HEK293 (cell line): ENCODE measurements at regions not wholly inside any gene's neighbourhood (a gene's known extent, or its start where the extent isn't known, plus 50 kb on each side); places are given as distances from the start of the nearest gene placed in this dataset.

ENCODE experiments used
- CTCF ChIA-PET: fragments of 350-600 bp; formaldehyde crosslinking; extraction: SDS; loops from one replicate; lab custom pipeline; 2021; ENCODE audit warnings: antibody characterized with exemption; lab: Yijun Ruan, JAX
- POLR2A ChIA-PET: fragments of 300-600 bp; formaldehyde crosslinking; extraction: SDS; loops from one replicate; lab custom pipeline; 2020; ENCODE audit warnings: antibody characterized with exemption, inconsistent platforms; lab: Yijun Ruan, JAX
- H3K27ac ChIP-seq: fragments of 200-500 bp; sonication (Bioruptor generic); 2 replicates; pipeline ENCODE4 v1.5.1; 2014; ENCODE audit warnings: low read depth, low read length, control low read depth, inconsistent platforms; ENCODE audit errors: extremely low read depth
- H3K36me3 ChIP-seq, 2 experiments: fragments of 200-500 bp in 1 of 2; sonication (Bioruptor generic) in 1 of 2; 1 replicate in 1 of 2; 2 replicates in 1 of 2; pipeline ENCODE4 v1.5.1; 2014 to 2017; ENCODE audit warnings: inconsistent platforms in 2 of 2, low read length in 2 of 2; ENCODE audit not compliant: control insufficient read depth in 2 of 2, insufficient read depth in 1 of 2
- H3K4me1 ChIP-seq: fragments of 200-500 bp; sonication (Bioruptor generic); 2 replicates; pipeline ENCODE4 v1.5.1; 2014; ENCODE audit warnings: mild to moderate bottlenecking, low read length, inconsistent platforms; ENCODE audit not compliant: control insufficient read depth, insufficient read depth
- H3K4me3 ChIP-seq: 2 replicates; pipeline ENCODE4 v1.5.1; 2011; ENCODE audit warnings: low read depth, mild to moderate bottlenecking, control low read depth, low read length, moderate library complexity
- H3K9me3 ChIP-seq: fragments of 200-500 bp; sonication (Bioruptor generic); 2 replicates; pipeline ENCODE4 v1.5.1; 2014; ENCODE audit warnings: low read depth, low read length, inconsistent platforms; ENCODE audit not compliant: control insufficient read depth, insufficient read depth
- GLI4 ChIP-seq: fragments of 450-650 bp; formaldehyde crosslinking; IDR thresholded peaks from 2 replicates; pipeline ENCODE4 v1.5.1; 2016; ENCODE audit warnings: missing biosample characterization, missing genetic modification characterization
- SP2 ChIP-seq: fragments of 450-650 bp; formaldehyde crosslinking; IDR thresholded peaks from 2 replicates; pipeline ENCODE4 v1.5.1; 2016; ENCODE audit warnings: missing biosample characterization, missing genetic modification characterization
- TCF7L2 ChIP-seq: IDR thresholded peaks from 2 replicates; pipeline ENCODE4 v1.6.1; 2011; ENCODE audit warnings: low read depth, mild to moderate bottlenecking, inconsistent platforms, low read length, moderate library complexity, borderline replicate concordance
- ZFP3 ChIP-seq: fragments of 450-650 bp; formaldehyde crosslinking; IDR thresholded peaks from 2 replicates; pipeline ENCODE4 v1.5.1; 2016; ENCODE audit warnings: low read depth, missing biosample characterization, missing genetic modification characterization
- ZNF10 ChIP-seq: fragments of 450-650 bp; formaldehyde crosslinking; IDR thresholded peaks from 2 replicates; pipeline ENCODE4 v1.5.1; 2017; ENCODE audit warnings: missing biosample characterization, missing genetic modification characterization
- ZNF302 ChIP-seq: fragments of 450-650 bp; formaldehyde crosslinking; IDR thresholded peaks from 2 replicates; pipeline ENCODE4 v1.5.1; 2016; ENCODE audit warnings: missing biosample characterization, missing genetic modification characterization, low read depth
- ZNF394 ChIP-seq: fragments of 450-650 bp; formaldehyde crosslinking; IDR thresholded peaks from 2 replicates; pipeline ENCODE4 v1.5.1; 2016; ENCODE audit warnings: missing biosample characterization, missing genetic modification characterization, mild to moderate bottlenecking, moderate library complexity, borderline replicate concordance
- ZNF416 ChIP-seq: fragments of 450-650 bp; formaldehyde crosslinking; IDR thresholded peaks from 2 replicates; pipeline ENCODE4 v1.5.1; 2016; ENCODE audit warnings: missing biosample characterization, missing genetic modification characterization
- ZNF423 ChIP-seq: fragments of 450-650 bp; formaldehyde crosslinking; IDR thresholded peaks from 2 replicates; pipeline ENCODE4 v1.5.1; 2016; ENCODE audit warnings: missing biosample characterization, missing genetic modification characterization
- ZNF473 ChIP-seq: fragments of 450-650 bp; formaldehyde crosslinking; IDR thresholded peaks from 2 replicates; pipeline ENCODE4 v1.5.1; 2017; ENCODE audit warnings: missing biosample characterization, missing genetic modification characterization
- ZNF514 ChIP-seq: fragments of 450-650 bp; formaldehyde crosslinking; IDR thresholded peaks from 2 replicates; pipeline ENCODE4 v1.5.1; 2016; ENCODE audit warnings: missing biosample characterization, missing genetic modification characterization
- ZNF529 ChIP-seq: fragments of 450-650 bp; formaldehyde crosslinking; IDR thresholded peaks from 2 replicates; pipeline ENCODE4 v1.5.1; 2017; ENCODE audit warnings: missing genetic modification characterization, missing biosample characterization; ENCODE audit not compliant: insufficient replicate concordance
- ZNF571 ChIP-seq: fragments of 450-650 bp; formaldehyde crosslinking; IDR thresholded peaks from 2 replicates; pipeline ENCODE4 v1.5.0; 2017; ENCODE audit warnings: missing biosample characterization, missing genetic modification characterization
- ZNF596 ChIP-seq: fragments of 450-650 bp; IDR thresholded peaks from 2 replicates; pipeline ENCODE4 v1.5.0; 2018; ENCODE audit warnings: missing biosample characterization, mild to moderate bottlenecking, missing genetic modification characterization, moderate library complexity
- ZNF707 ChIP-seq: fragments of 450-650 bp; formaldehyde crosslinking; IDR thresholded peaks from 2 replicates; pipeline ENCODE4 v1.5.1; 2016; ENCODE audit warnings: missing biosample characterization, missing genetic modification characterization
- ZNF768 ChIP-seq: fragments of 450-650 bp; formaldehyde crosslinking; IDR thresholded peaks from 2 replicates; pipeline ENCODE4 v1.5.1; 2018; ENCODE audit warnings: missing biosample characterization, mild to moderate bottlenecking, missing genetic modification characterization
- ZNF776 ChIP-seq: fragments of 450-650 bp; formaldehyde crosslinking; IDR thresholded peaks from 2 replicates; pipeline ENCODE4 v1.5.0; 2017; ENCODE audit warnings: missing biosample characterization, missing genetic modification characterization, borderline replicate concordance
- ZSCAN16 ChIP-seq: fragments of 450-650 bp; formaldehyde crosslinking; IDR thresholded peaks from 2 replicates; pipeline ENCODE4 v1.5.1; 2016; ENCODE audit warnings: missing biosample characterization, missing genetic modification characterization
- TF ChIP-seq, protein P1 (sequence below): fragments of 450-650 bp; formaldehyde crosslinking; IDR thresholded peaks from 2 replicates; pipeline ENCODE4 v1.5.1; 2017; ENCODE audit warnings: missing biosample characterization, missing genetic modification characterization
- TF ChIP-seq, protein P2 (sequence below): fragments of 450-650 bp; formaldehyde crosslinking; IDR thresholded peaks from 2 replicates; pipeline ENCODE4 v1.5.1; 2016; ENCODE audit warnings: missing biosample characterization, missing genetic modification characterization
- TF ChIP-seq, protein P3 (sequence below): fragments of 450-650 bp; formaldehyde crosslinking; IDR thresholded peaks from 2 replicates; pipeline ENCODE4 v1.5.1; 2016; ENCODE audit warnings: missing biosample characterization, missing genetic modification characterization
- TF ChIP-seq, protein P4 (sequence below): fragments of 450-650 bp; formaldehyde crosslinking; IDR thresholded peaks from 2 replicates; pipeline ENCODE4 v1.5.1; 2016; ENCODE audit warnings: missing biosample characterization, missing genetic modification characterization

DNA sequence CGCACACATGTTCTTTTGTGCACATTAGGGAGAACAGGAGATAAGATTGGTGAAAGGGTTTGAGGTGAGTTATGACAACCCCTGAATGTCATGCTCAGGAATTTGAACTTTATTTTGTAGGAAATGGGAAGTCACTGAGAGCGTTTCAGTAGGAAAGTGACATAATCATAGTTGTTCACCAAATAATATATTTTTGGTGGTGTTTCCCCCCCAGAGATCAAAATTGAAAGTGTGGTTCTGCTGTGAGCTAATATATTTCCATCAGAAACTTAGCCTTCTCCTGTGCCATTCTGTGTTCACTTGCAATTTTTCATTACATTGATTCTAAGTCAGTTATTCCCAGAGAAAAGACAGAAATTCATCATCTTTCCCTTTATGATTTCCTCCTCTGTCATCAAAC is 64.1 kb upstream of the RCN1 start:
- TF ChIP-seq, protein P1, sequence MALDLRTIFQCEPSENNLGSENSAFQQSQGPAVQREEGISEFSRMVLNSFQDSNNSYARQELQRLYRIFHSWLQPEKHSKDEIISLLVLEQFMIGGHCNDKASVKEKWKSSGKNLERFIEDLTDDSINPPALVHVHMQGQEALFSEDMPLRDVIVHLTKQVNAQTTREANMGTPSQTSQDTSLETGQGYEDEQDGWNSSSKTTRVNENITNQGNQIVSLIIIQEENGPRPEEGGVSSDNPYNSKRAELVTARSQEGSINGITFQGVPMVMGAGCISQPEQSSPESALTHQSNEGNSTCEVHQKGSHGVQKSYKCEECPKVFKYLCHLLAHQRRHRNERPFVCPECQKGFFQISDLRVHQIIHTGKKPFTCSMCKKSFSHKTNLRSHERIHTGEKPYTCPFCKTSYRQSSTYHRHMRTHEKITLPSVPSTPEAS (tag by site-specific recombination), result no peak
- TF ChIP-seq SP2 (no peak), ZNF10 (tag by site-specific recombination) (no peak), ZSCAN16 (tag by site-specific recombination) (no peak), TCF7L2 (no peak), ZNF768 (tag by site-specific recombination) (no peak), ZFP3 (tag by site-specific recombination) (no peak), ZNF473 (tag by site-specific recombination) (no peak), ZNF416 (no peak), ZNF776 (tag by site-specific recombination) (no peak), ZNF423 (no peak), GLI4 (tag by site-specific recombination) (no peak)
- TF ChIP-seq, protein P2, sequence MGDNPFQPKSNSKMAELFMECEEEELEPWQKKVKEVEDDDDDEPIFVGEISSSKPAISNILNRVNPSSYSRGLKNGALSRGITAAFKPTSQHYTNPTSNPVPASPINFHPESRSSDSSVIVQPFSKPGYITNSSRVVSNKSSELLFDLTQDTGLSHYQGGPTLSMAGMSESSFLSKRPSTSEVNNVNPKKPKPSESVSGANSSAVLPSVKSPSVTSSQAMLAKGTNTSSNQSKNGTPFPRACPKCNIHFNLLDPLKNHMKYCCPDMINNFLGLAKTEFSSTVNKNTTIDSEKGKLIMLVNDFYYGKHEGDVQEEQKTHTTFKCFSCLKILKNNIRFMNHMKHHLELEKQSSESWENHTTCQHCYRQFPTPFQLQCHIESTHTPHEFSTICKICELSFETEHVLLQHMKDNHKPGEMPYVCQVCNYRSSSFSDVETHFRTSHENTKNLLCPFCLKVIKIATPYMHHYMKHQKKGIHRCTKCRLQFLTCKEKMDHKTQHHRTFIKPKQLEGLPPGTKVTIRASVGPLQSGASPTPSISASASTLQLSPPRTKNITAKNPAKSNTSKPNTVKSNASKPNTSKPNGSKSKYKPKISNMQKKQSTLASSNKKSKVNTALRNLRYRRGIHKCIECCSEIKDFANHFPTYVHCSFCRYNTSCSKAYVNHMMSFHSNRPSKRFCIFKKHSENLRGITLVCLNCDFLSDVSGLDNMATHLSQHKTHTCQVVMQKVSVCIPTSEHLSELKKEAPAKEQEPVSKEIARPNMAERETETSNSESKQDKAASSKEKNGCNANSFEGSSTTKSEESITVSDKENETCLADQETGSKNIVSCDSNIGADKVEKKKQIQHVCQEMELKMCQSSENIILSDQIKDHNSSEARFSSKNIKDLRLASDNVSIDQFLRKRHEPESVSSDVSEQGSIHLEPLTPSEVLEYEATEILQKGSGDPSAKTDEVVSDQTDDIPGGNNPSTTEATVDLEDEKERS (tag by site-specific recombination), result no peak
- POLR2A ChIA-PET, result no interaction called here
- no peak overlapping the region for H3K27ac ChIP-seq

DNA sequence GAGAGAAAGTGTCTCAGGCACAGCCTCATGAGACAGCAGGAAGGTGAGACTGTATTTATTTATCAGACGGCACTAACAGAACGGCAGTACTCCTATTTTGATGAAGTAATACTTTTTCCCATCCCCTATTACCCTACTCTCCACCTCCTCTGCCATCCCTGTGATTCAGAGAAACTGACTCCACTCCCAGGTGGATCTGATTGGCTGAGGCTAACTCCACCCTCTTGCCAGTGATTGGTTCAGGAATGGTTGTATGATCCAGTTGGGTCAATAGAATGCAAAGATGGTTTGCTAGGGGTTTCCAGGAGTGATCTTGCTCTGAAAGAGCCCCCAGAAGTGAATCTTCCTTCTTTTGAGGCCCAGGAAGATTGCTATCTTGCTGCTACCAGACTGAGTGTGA is 65.9 kb upstream of the RCN1 start:
- ChIA-PET CTCF (no interaction called here), POLR2A (no interaction called here)
- no peaks in the 10 kb centered on the region for H3K9me3 ChIP-seq
- no peak overlapping the region for H3K4me3 ChIP-seq
- no peaks in the 10 kb centered on the region for H3K36me3 ChIP-seq
- no peak overlapping the region for H3K27ac ChIP-seq
- no peak for TF ChIP-seq ZNF394 (tag by site-specific recombination)
- no peak for TF ChIP-seq ZNF514 (tag by site-specific recombination)
- TF ChIP-seq ZNF529 (tag by site-specific recombination), result no peak
- TF ChIP-seq, protein P3, sequence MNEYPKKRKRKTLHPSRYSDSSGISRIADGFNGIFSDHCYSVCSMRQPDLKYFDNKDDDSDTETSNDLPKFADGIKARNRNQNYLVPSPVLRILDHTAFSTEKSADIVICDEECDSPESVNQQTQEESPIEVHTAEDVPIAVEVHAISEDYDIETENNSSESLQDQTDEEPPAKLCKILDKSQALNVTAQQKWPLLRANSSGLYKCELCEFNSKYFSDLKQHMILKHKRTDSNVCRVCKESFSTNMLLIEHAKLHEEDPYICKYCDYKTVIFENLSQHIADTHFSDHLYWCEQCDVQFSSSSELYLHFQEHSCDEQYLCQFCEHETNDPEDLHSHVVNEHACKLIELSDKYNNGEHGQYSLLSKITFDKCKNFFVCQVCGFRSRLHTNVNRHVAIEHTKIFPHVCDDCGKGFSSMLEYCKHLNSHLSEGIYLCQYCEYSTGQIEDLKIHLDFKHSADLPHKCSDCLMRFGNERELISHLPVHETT (tag by site-specific recombination), result no peak
- no peak for TF ChIP-seq ZNF302 (tag by site-specific recombination)
- TF ChIP-seq ZNF596, result no peak
- TF ChIP-seq, protein P4, sequence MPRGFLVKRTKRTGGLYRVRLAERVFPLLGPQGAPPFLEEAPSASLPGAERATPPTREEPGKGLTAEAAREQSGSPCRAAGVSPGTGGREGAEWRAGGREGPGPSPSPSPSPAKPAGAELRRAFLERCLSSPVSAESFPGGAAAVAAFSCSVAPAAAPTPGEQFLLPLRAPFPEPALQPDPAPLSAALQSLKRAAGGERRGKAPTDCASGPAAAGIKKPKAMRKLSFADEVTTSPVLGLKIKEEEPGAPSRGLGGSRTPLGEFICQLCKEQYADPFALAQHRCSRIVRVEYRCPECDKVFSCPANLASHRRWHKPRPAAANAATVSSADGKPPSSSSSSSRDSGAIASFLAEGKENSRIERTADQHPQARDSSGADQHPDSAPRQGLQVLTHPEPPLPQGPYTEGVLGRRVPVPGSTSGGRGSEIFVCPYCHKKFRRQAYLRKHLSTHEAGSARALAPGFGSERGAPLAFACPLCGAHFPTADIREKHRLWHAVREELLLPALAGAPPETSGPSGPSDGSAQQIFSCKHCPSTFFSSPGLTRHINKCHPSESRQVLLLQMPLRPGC (tag by site-specific recombination), result no peak
- TF ChIP-seq ZNF707, result no peak
- no peak for TF ChIP-seq ZNF571 (tag by site-specific recombination)
- H3K4me1 ChIP-seq, result no peaks in the 10 kb centered on the region

More for the DNA sequence above, 64.1 kb upstream of the RCN1 start:
- no peaks in the 10 kb centered on the region for H3K4me1 ChIP-seq
- no peak overlapping the region for H3K4me3 ChIP-seq
- CTCF ChIA-PET, result interaction anchor here (0.7 to 1.1 kb wide), 3 partner anchors 11 to 276 kb away, joined by 3 to 4 read pairs (median 3); no protein-coding TSS in a partner anchor
- H3K36me3 ChIP-seq, result no peaks in the 10 kb centered on the region
- no peaks in the 10 kb centered on the region for H3K9me3 ChIP-seq
